ENCODE measurements at regions not wholly inside any gene's neighbourhood (a gene's known extent, or its start where the extent isn't known, plus 50 kb on each side); places are given as distances from the start of the nearest gene placed in this dataset.

- TF ChIP-seq RARB (CRISPR knock-in tag; IDR thresholded peaks at IDR 0.05) = no peak
- TF ChIP-seq, protein P1, sequence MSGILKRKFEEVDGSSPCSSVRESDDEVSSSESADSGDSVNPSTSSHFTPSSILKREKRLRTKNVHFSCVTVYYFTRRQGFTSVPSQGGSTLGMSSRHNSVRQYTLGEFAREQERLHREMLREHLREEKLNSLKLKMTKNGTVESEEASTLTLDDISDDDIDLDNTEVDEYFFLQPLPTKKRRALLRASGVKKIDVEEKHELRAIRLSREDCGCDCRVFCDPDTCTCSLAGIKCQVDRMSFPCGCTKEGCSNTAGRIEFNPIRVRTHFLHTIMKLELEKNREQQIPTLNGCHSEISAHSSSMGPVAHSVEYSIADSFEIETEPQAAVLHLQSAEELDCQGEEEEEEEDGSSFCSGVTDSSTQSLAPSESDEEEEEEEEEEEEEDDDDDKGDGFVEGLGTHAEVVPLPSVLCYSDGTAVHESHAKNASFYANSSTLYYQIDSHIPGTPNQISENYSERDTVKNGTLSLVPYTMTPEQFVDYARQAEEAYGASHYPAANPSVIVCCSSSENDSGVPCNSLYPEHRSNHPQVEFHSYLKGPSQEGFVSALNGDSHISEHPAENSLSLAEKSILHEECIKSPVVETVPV (CRISPR knock-in tag; IDR thresholded peaks at IDR 0.05) = no peak
These were observed 742.9 kb upstream of the DDX18 start for GRCh38 chr2:117071556-117072102.
